Keratinocyte (primary cell): ENCODE measurements at regions not wholly inside any gene's neighbourhood (a gene's known extent, or its start where the extent isn't known, plus 50 kb on each side); places are given as distances from the start of the nearest gene placed in this dataset.

ENCODE experiments used
- DNase-seq: peaks from one replicate; pipeline ENCODE4 v3.0.0-alpha.2; 2011; ENCODE audit warnings: low read depth, missing footprints, low spot score
- FAIRE-seq: peaks from 2 replicates; lab custom pipeline; 2011; peaks lifted over from hg19 to GRCh38; lab: Jason Lieb, UNC
- H2AFZ ChIP-seq: 2 replicates; pipeline ENCODE4 v1.6.0; 2012; ENCODE audit warnings: low read length, control low read depth, inconsistent platforms; ENCODE audit not compliant: control insufficient read depth
- H3K27ac ChIP-seq: 2 replicates; pipeline ENCODE4 v1.5.1; 2011; ENCODE audit warnings: low read length; ENCODE audit not compliant: control insufficient read depth, insufficient read depth
- H3K27me3 ChIP-seq: 3 replicates; pipeline ENCODE4 v1.6.0; 2011; ENCODE audit warnings: low read length; ENCODE audit not compliant: control insufficient read depth, insufficient read depth; ENCODE audit errors: extremely low read depth
- H3K36me3 ChIP-seq, 2 experiments: 2 replicates in 1 of 2; 3 replicates in 1 of 2; pipeline ENCODE4 v1.5.1; 2011; ENCODE audit warnings: low read length in 2 of 2, mild to moderate bottlenecking in 1 of 2; ENCODE audit not compliant: control insufficient read depth in 2 of 2, insufficient read depth in 2 of 2; ENCODE audit errors: extremely low read depth in 1 of 2
- H3K4me1 ChIP-seq: 3 replicates; pipeline ENCODE4 v1.5.1; 2011; ENCODE audit warnings: low read length; ENCODE audit not compliant: control insufficient read depth, insufficient read depth; ENCODE audit errors: extremely low read depth
- H3K4me2 ChIP-seq: 3 replicates; pipeline ENCODE4 v1.6.0; 2011; ENCODE audit warnings: low read depth, low read length; ENCODE audit not compliant: control insufficient read depth, insufficient read depth; ENCODE audit errors: extremely low read depth
- H3K4me3 ChIP-seq, 3 experiments: fragments of 200-600 bp in 1 of 3; sonication (generic) in 1 of 3; 2 replicates in 2 of 3; 3 replicates in 1 of 3; pipeline ENCODE4 v1.5.1; 2011 to 2016; ENCODE audit warnings: low read length in 3 of 3, mild to moderate bottlenecking in 3 of 3, control low read depth in 2 of 3, inconsistent platforms in 1 of 3, low read depth in 1 of 3, mixed read lengths in 1 of 3, mixed run types in 1 of 3, moderate library complexity in 1 of 3; ENCODE audit not compliant: control insufficient read depth in 2 of 3, insufficient read depth in 2 of 3; ENCODE audit errors: extremely low read depth in 1 of 3
- H3K79me2 ChIP-seq: 2 replicates; pipeline ENCODE4 v1.6.0; 2012; ENCODE audit warnings: low read length; ENCODE audit not compliant: control insufficient read depth, insufficient read depth
- H3K9ac ChIP-seq: 3 replicates; pipeline ENCODE4 v1.6.0; 2011; ENCODE audit warnings: low read length; ENCODE audit not compliant: control insufficient read depth, insufficient read depth; ENCODE audit errors: extremely low read depth
- H3K9me1 ChIP-seq: 3 replicates; pipeline ENCODE4 v1.6.0; 2011; ENCODE audit warnings: low read length; ENCODE audit not compliant: control insufficient read depth, insufficient read depth; ENCODE audit errors: extremely low read depth
- H3K9me3 ChIP-seq: 2 replicates; pipeline ENCODE4 v1.5.1; 2012; ENCODE audit warnings: low read depth, low read length; ENCODE audit not compliant: control insufficient read depth
- H4K20me1 ChIP-seq: 3 replicates; pipeline ENCODE4 v1.6.0; 2011; ENCODE audit warnings: low read length; ENCODE audit not compliant: control insufficient read depth, insufficient read depth; ENCODE audit errors: extremely low read depth
- CTCF ChIP-seq, 3 experiments: IDR thresholded peaks in 1 of 3; conservative IDR thresholded peaks in 1 of 3; optimal IDR thresholded peaks in 1 of 3; 2 replicates in 2 of 3; 3 replicates in 1 of 3; pipeline versions ENCODE3 to v1.5.1; 2011; ENCODE audit warnings: low read length in 3 of 3, mild to moderate bottlenecking in 3 of 3, moderate library complexity in 2 of 3, control low read depth in 1 of 3, inconsistent platforms in 1 of 3; ENCODE audit not compliant: insufficient read depth in 2 of 3; ENCODE audit errors: extremely low read depth in 1 of 3
- EZH2 ChIP-seq: IDR thresholded peaks from one replicate; pipeline ENCODE4 v1.6.1; 2012; ENCODE audit warnings: inconsistent platforms, mild to moderate bottlenecking, low read length, moderate library complexity
- dilution Hi-C: fragments of 300-500 bp; cut with MboI; formaldehyde crosslinking; loops from one replicate; pipeline ENCODE4 v1.7.0; 2020; ENCODE audit warnings: low sequenced_read_pairs; ENCODE audit not compliant: extremely low pct_ligation_motif_present

GRCh38 chr6:100307561-100307960 lies 157.2 kb downstream of the SIM1 start:
- DNase-seq = no peak
- dilution Hi-C loops = no loop called here
- no peak overlapping the region for H3K9ac ChIP-seq

GRCh38 chr6:100305209-100305869 lies 159.4 kb downstream of the SIM1 start:
- Histone ChIP-seq H3K4me1 (peaks cover under 1% of the 10 kb centered on the region), H3K4me2 (no peak overlapping the region), H3K9me3 (no peaks in the 10 kb centered on the region), H2AFZ (no peak overlapping the region), H4K20me1 (no peaks in the 10 kb centered on the region), H3K9ac (no peak overlapping the region), H3K4me3 (no peak overlapping the region), H3K79me2 (no peaks in the 10 kb centered on the region), H3K27me3 (no peaks in the 10 kb centered on the region), H3K36me3 (no peaks in the 10 kb centered on the region), H3K9me1 (no peaks in the 10 kb centered on the region), H3K27ac (no peak overlapping the region)
- no peak for DNase-seq
- FAIRE-seq = no peak
- dilution Hi-C loops = no loop called here
- no peak for TF ChIP-seq EZH2
- no peak for TF ChIP-seq CTCF (optimal IDR thresholded peaks at IDR 0.05 in 1 of 3, IDR thresholded peaks at IDR 0.05 in 1 of 3, conservative IDR thresholded peaks at IDR 0.05 in 1 of 3; ENCODE audit: extremely low read depth in 1 of 3, insufficient read depth in 2 of 3, low read length in 3 of 3)

More at GRCh38 chr6:100307561-100307960, 157.2 kb downstream of the SIM1 start:
- Histone ChIP-seq H3K4me1 (no peaks in the 10 kb centered on the region), H3K9me1 (no peaks in the 10 kb centered on the region), H4K20me1 (no peaks in the 10 kb centered on the region), H2AFZ (no peak overlapping the region), H3K27me3 (no peaks in the 10 kb centered on the region), H3K79me2 (no peaks in the 10 kb centered on the region), H3K4me2 (no peak overlapping the region), H3K27ac (no peak overlapping the region), H3K36me3 (no peaks in the 10 kb centered on the region), H3K4me3 (no peak overlapping the region), H3K9me3 (no peaks in the 10 kb centered on the region)
- TF ChIP-seq EZH2 (no peak), CTCF (optimal IDR thresholded peaks at IDR 0.05 in 1 of 3, IDR thresholded peaks at IDR 0.05 in 1 of 3, conservative IDR thresholded peaks at IDR 0.05 in 1 of 3; ENCODE audit: extremely low read depth in 1 of 3, insufficient read depth in 2 of 3, low read length in 3 of 3) (no peak)
- FAIRE-seq = peak; percentile 43
